Cardiac muscle cell (in vitro differentiated cells and primary cell): ENCODE measurements at regions not wholly inside any gene's neighbourhood (a gene's known extent, or its start where the extent isn't known, plus 50 kb on each side); places are given as distances from the start of the nearest gene placed in this dataset.
A peak's percentile ranks its signal among the peaks of the same experiment; 100 is the strongest.

ENCODE experiments used
- DNase-seq, 2 donors: peaks; one replicate each; pipeline versions ENCODE4 v3.0.0 to v3.0.0-alpha.2; 2010 to 2017; ENCODE audit warnings: low read depth in 1 of 2, low spot score in 1 of 2
- H3K27ac ChIP-seq: fragments of 200-600 bp; sonication (generic); 2 replicates; pipeline ENCODE4 v1.5.1; 2016
- H3K27me3 ChIP-seq: fragments of 200-600 bp; sonication (generic); 2 replicates; pipeline ENCODE4 v1.6.0; 2016; ENCODE audit warnings: control low read depth
- H3K36me3 ChIP-seq: fragments of 200-600 bp; sonication (generic); 2 replicates; pipeline ENCODE4 v1.5.1; 2016; ENCODE audit warnings: control low read depth
- H3K4me1 ChIP-seq: fragments of 200-600 bp; sonication (generic); 2 replicates; pipeline ENCODE4 v1.8.1; 2017; ENCODE audit warnings: low read depth, mild to moderate bottlenecking, mixed run types
- H3K4me3 ChIP-seq: fragments of 200-600 bp; sonication (generic); 2 replicates; pipeline ENCODE4 v1.5.1; 2016; ENCODE audit warnings: mild to moderate bottlenecking
- H3K9me3 ChIP-seq: fragments of 200-600 bp; sonication (generic); 2 replicates; pipeline ENCODE4 v1.5.1; 2017; ENCODE audit warnings: low read depth, mild to moderate bottlenecking, control low read depth
- CTCF ChIP-seq: IDR thresholded peaks from 2 replicates; pipeline ENCODE4 v1.5.1; 2012; ENCODE audit warnings: low read depth, mild to moderate bottlenecking, low read length

- no peaks in the 10 kb centered on the region for H3K4me1 ChIP-seq
- no peak for DNase-seq
- no peak overlapping the region for H3K4me3 ChIP-seq
- no peaks in the 10 kb centered on the region for H3K9me3 ChIP-seq
- no peak overlapping the region for H3K27ac ChIP-seq
- no peak for TF ChIP-seq CTCF
- no peaks in the 10 kb centered on the region for H3K27me3 ChIP-seq
- H3K36me3 ChIP-seq = no peaks in the 10 kb centered on the region
These were observed 254.8 kb upstream of the FTMT start for GRCh38 chr5:121596882-121597281.

GRCh38 chr5:121608826-121609225, 242.9 kb upstream of the FTMT start:
- Histone ChIP-seq H3K4me1 (no peaks in the 10 kb centered on the region), H3K4me3 (no peak overlapping the region), H3K36me3 (no peaks in the 10 kb centered on the region), H3K27ac (no peak overlapping the region), H3K9me3 (no peaks in the 10 kb centered on the region), H3K27me3 (no peaks in the 10 kb centered on the region)
- TF ChIP-seq CTCF = no peak
- DNase-seq = no peak

- H3K9me3 ChIP-seq = no peaks in the 10 kb centered on the region
- TF ChIP-seq CTCF = no peak
- no peaks in the 10 kb centered on the region for H3K36me3 ChIP-seq
- no peak for DNase-seq
- H3K27ac ChIP-seq = no peak overlapping the region
- no peak overlapping the region for H3K4me3 ChIP-seq
- H3K4me1 ChIP-seq = no peaks in the 10 kb centered on the region
- no peaks in the 10 kb centered on the region for H3K27me3 ChIP-seq
These were observed 227.6 kb upstream of the FTMT start for GRCh38 chr5:121624035-121624434.

- Histone ChIP-seq H3K9me3 (no peaks in the 10 kb centered on the region), H3K27me3 (no peaks in the 10 kb centered on the region), H3K27ac (no peak overlapping the region), H3K36me3 (no peaks in the 10 kb centered on the region), H3K4me3 (no peak overlapping the region), H3K4me1 (no peaks in the 10 kb centered on the region)
- no peak for TF ChIP-seq CTCF
- peak in 1 of 2 donors; percentile 0 for DNase-seq
These were observed 222.9 kb upstream of the FTMT start for GRCh38 chr5:121628783-121629182.

- Histone ChIP-seq H3K9me3 (no peaks in the 10 kb centered on the region), H3K4me3 (no peak overlapping the region), H3K4me1 (no peaks in the 10 kb centered on the region), H3K27ac (no peak overlapping the region), H3K36me3 (no peaks in the 10 kb centered on the region), H3K27me3 (no peaks in the 10 kb centered on the region)
- peak; percentile 9 to 19 for DNase-seq
- TF ChIP-seq CTCF = no peak
These were observed 221.3 kb upstream of the FTMT start for GRCh38 chr5:121630402-121630801.

- TF ChIP-seq CTCF = no peak
- H3K27me3 ChIP-seq = no peaks in the 10 kb centered on the region
- no peak overlapping the region for H3K27ac ChIP-seq
- H3K4me1 ChIP-seq = no peaks in the 10 kb centered on the region
- H3K36me3 ChIP-seq = no peaks in the 10 kb centered on the region
- no peak overlapping the region for H3K4me3 ChIP-seq
- H3K9me3 ChIP-seq = no peaks in the 10 kb centered on the region
- no peak for DNase-seq
These were observed 216.7 kb upstream of the FTMT start for GRCh38 chr5:121634946-121635345.
